Loucy (cell line): ENCODE measurements at regions not wholly inside any gene's neighbourhood (a gene's known extent, or its start where the extent isn't known, plus 50 kb on each side); places are given as distances from the start of the nearest gene placed in this dataset.

ENCODE experiments used
- H2AFZ ChIP-seq: fragments of 200-600 bp; sonication (generic); 2 replicates; pipeline ENCODE4 v1.6.0; 2016; ENCODE audit warnings: antibody characterized with exemption, mild to moderate bottlenecking, low read length, moderate library complexity
- H3F3A ChIP-seq: fragments of 200-600 bp; 2 replicates; pipeline ENCODE4 v1.6.0; 2016; ENCODE audit warnings: antibody characterized with exemption, low read depth, mild to moderate bottlenecking
- H3K27me3 ChIP-seq: fragments of 200-600 bp; sonication (generic); 2 replicates; pipeline ENCODE4 v1.6.1; 2014; ENCODE audit warnings: low read length, mild to moderate bottlenecking; ENCODE audit not compliant: insufficient read depth, poor library complexity, severe bottlenecking
- H3K36me3 ChIP-seq: fragments of 200-600 bp; sonication (generic); 2 replicates; pipeline ENCODE4 v1.6.1; 2016; ENCODE audit warnings: low read length; ENCODE audit not compliant: insufficient read depth
- H3K4me1 ChIP-seq: fragments of 200-600 bp; sonication (generic); 2 replicates; pipeline ENCODE4 v1.5.1; 2014; ENCODE audit warnings: low read length, mild to moderate bottlenecking; ENCODE audit not compliant: insufficient read depth, poor library complexity, severe bottlenecking
- H3K4me2 ChIP-seq: fragments of 200-600 bp; sonication (generic); 2 replicates; pipeline ENCODE4 v1.6.0; 2014; ENCODE audit warnings: antibody characterized with exemption, low read length, low read depth, mild to moderate bottlenecking; ENCODE audit not compliant: poor library complexity, severe bottlenecking
- H3K4me3 ChIP-seq: fragments of 200-600 bp; sonication (generic); 2 replicates; pipeline ENCODE4 v1.5.1; 2014; ENCODE audit warnings: low read length, mild to moderate bottlenecking, mixed read lengths; ENCODE audit not compliant: poor library complexity, severe bottlenecking
- H3K79me2 ChIP-seq: fragments of 200-600 bp; sonication (generic); 2 replicates; pipeline ENCODE4 v1.6.1; 2014; ENCODE audit warnings: low read length; ENCODE audit not compliant: insufficient read depth
- H3K9ac ChIP-seq: fragments of 200-600 bp; sonication (generic); 2 replicates; pipeline ENCODE4 v1.6.0; 2014; ENCODE audit warnings: mild to moderate bottlenecking, low read depth, low read length, moderate library complexity; ENCODE audit not compliant: poor library complexity, severe bottlenecking
- H3K9me2 ChIP-seq: fragments of 200-600 bp; sonication (generic); replicated peaks from 2 replicates; pipeline ENCODE4 v1.6.1; 2016; ENCODE audit warnings: low read depth, low read length, mixed read lengths
- H3K9me3 ChIP-seq: fragments of 200-600 bp; sonication (generic); 2 replicates; pipeline ENCODE4 v1.6.1; 2014; ENCODE audit warnings: mild to moderate bottlenecking, antibody characterized with exemption, low read length, low read depth; ENCODE audit not compliant: insufficient read depth
- H4K20me1 ChIP-seq: fragments of 200-600 bp; sonication (generic); 2 replicates; pipeline ENCODE4 v1.6.0; 2014; ENCODE audit warnings: antibody characterized with exemption, low read length, mild to moderate bottlenecking; ENCODE audit not compliant: insufficient read depth, poor library complexity, severe bottlenecking
- EZH2phosphoT487 ChIP-seq: fragments of 200-600 bp; IDR thresholded peaks from 2 replicates; pipeline ENCODE4 v1.6.1; 2018; ENCODE audit warnings: antibody characterized with exemption, mild to moderate bottlenecking, moderate library complexity, borderline replicate concordance
- TF ChIP-seq, protein P1 (sequence below): fragments of 200-600 bp; sonication (generic); conservative IDR thresholded peaks from 2 replicates; pipeline ENCODE4 v1.5.1; 2014; ENCODE audit warnings: mild to moderate bottlenecking, antibody characterized with exemption, low read length

DNA sequence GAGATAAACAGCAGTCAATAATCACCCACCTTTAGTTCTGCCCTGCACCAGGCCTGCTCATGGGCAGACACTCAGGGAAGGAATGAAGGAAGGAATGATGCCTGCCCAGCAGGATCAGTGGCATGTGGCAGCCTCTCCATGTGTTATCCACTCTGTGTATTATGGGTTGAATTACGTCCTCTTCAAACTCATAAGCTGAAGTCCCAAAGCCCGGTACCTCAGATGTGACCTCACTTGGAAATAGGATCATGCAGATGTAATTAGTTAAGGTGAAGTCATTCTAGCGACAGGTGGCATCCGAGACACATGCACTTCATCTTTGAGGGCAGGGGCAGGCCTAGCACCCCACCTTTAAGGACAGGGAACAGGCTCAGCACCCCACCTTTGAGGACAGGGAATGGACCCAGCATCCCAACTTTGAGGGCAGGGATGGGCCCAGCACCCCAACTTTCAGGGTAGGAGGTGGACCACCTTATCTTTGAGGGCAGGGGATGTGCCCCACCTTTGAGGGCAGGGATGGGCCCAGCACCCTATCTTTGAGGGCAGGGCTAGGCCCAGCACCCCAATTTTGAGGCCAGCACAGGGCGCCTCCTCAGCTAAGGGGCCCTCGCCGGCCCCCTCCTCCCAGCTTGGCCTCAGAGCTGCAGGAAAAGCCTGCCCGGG, 127.6 kb downstream of the URI1 start:
- no peaks in the 10 kb centered on the region for H3K79me2 ChIP-seq
- no peaks in the 10 kb centered on the region for H4K20me1 ChIP-seq
- H3K4me2 ChIP-seq, result no peak overlapping the region
- H2AFZ ChIP-seq, result no peak overlapping the region
- no peaks in the 10 kb centered on the region for H3K9me3 ChIP-seq
- no peak overlapping the region for H3K9ac ChIP-seq
- TF ChIP-seq, protein P1, sequence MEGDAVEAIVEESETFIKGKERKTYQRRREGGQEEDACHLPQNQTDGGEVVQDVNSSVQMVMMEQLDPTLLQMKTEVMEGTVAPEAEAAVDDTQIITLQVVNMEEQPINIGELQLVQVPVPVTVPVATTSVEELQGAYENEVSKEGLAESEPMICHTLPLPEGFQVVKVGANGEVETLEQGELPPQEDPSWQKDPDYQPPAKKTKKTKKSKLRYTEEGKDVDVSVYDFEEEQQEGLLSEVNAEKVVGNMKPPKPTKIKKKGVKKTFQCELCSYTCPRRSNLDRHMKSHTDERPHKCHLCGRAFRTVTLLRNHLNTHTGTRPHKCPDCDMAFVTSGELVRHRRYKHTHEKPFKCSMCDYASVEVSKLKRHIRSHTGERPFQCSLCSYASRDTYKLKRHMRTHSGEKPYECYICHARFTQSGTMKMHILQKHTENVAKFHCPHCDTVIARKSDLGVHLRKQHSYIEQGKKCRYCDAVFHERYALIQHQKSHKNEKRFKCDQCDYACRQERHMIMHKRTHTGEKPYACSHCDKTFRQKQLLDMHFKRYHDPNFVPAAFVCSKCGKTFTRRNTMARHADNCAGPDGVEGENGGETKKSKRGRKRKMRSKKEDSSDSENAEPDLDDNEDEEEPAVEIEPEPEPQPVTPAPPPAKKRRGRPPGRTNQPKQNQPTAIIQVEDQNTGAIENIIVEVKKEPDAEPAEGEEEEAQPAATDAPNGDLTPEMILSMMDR, result no peak
- TF ChIP-seq EZH2phosphoT487, result no peak
- peaks cover 9% of the 10 kb centered on the region for H3K4me1 ChIP-seq
- H3K27me3 ChIP-seq, result no peaks in the 10 kb centered on the region
- no peak overlapping the region for H3K4me3 ChIP-seq
- no peaks in the 10 kb centered on the region for H3K9me2 ChIP-seq
- H3F3A ChIP-seq, result no peaks in the 10 kb centered on the region
- no peaks in the 10 kb centered on the region for H3K36me3 ChIP-seq

DNA sequence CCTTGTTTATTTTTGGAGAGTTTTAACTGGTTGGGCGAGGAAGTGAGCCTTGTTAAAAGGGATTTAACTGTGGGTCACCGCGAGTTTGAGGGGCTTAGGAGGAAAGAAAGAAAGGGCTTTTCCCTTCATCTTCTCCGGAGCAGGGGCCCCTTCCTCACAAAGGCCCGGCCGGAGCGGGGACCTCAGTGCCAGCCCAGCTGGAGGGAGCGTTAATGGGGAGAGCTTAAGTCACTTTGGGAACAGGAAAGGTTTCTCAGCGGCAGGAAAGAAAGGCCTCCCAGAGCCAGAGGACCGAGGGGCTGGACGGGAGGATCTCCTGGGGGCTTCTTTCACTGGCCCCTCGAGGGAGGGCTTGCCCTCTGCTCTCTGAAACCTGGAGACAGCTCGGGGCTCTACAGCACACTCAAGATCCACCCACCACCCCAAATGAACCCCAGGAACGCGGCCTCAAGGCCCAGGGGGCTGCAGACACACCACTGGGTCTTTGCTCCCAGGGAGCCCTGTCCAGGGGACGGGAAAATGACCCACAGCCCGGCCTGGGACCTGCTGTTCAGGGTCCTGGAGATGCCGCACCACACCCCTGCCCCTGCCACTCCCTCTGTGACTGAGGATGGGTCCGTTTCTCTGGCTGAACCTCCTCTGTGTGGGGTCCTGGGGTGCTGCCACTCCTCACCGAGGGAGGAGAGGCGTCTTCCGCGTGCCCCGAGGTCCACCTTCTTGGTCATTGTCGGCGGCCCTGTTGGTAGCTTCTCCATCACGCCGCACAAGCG, 128.3 kb downstream of the URI1 start:
- H3K79me2 ChIP-seq, result no peaks in the 10 kb centered on the region
- H3F3A ChIP-seq, result no peaks in the 10 kb centered on the region
- peaks cover 9% of the 10 kb centered on the region for H3K4me1 ChIP-seq
- H3K4me2 ChIP-seq, result no peak overlapping the region
- H3K9me3 ChIP-seq, result no peaks in the 10 kb centered on the region
- H2AFZ ChIP-seq, result no peak overlapping the region
- H3K36me3 ChIP-seq, result no peaks in the 10 kb centered on the region
- no peak overlapping the region for H3K4me3 ChIP-seq
- no peaks in the 10 kb centered on the region for H4K20me1 ChIP-seq
- no peaks in the 10 kb centered on the region for H3K27me3 ChIP-seq
- no peak overlapping the region for H3K9ac ChIP-seq
- H3K9me2 ChIP-seq, result no peaks in the 10 kb centered on the region
- TF ChIP-seq, protein P1, result no peak
- no peak for TF ChIP-seq EZH2phosphoT487

DNA sequence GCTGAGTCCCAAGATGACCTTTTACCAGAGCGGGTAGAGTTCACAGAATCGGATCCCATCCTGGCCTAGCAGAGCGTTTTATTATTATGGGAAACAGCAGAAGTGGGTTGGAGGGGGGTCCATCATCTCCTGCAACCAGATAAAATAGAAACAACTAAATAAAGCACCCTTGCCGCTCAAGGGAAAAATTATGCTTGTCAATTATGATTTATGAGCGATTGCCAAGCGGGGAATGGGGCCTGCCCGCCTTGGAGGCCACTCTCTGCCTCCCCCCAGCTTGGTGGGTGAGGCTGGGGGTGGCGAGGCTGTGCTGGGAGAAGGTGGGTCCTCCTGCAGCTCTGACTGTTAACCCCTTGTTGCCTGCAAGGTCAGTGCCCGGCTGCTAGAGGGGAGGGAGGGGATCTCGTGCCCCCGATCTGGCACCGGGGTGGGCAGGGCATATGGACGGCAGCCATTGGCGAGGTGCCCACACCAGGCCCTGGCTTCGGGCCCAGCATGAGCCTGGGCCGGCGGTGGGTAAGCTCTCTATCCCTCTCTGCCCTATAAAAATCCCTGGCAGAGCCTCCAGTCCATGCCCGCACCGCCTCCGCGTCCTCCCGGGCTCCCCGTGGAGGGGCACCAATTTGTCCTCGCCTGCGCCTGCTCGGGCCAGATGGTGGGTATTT, 129.1 kb downstream of the URI1 start:
- no peaks in the 10 kb centered on the region for H3K27me3 ChIP-seq
- no peak overlapping the region for H3K4me3 ChIP-seq
- no peak overlapping the region for H2AFZ ChIP-seq
- H3K9me2 ChIP-seq, result no peaks in the 10 kb centered on the region
- H3K4me1 ChIP-seq, result peaks cover 9% of the 10 kb centered on the region
- no peaks in the 10 kb centered on the region for H3F3A ChIP-seq
- no peaks in the 10 kb centered on the region for H3K9me3 ChIP-seq
- no peak overlapping the region for H3K9ac ChIP-seq
- H4K20me1 ChIP-seq, result no peaks in the 10 kb centered on the region
- no peaks in the 10 kb centered on the region for H3K79me2 ChIP-seq
- no peak overlapping the region for H3K4me2 ChIP-seq
- TF ChIP-seq EZH2phosphoT487, result no peak
- TF ChIP-seq, protein P1, result no peak
- no peaks in the 10 kb centered on the region for H3K36me3 ChIP-seq
